GM19452 (cell line): ENCODE measurements at regions not wholly inside any gene's neighbourhood (a gene's known extent, or its start where the extent isn't known, plus 50 kb on each side); places are given as distances from the start of the nearest gene placed in this dataset.

Source experiments
- ATAC-seq: cut with Tn5 transposase; IDR thresholded peaks from one replicate; pipeline ENCODE4 v1.9.1; 2021; ENCODE audit not compliant: unreplicated experiment

GRCh38 chr11:82676483-82677094 lies 57.1 kb downstream of the FAM181B start:
- ATAC-seq = no peak

- no peak for ATAC-seq
Measured at GRCh38 chr11:82675838-82676237, 57.8 kb downstream of the FAM181B start.

GRCh38 chr11:82673631-82674030 lies 60.0 kb downstream of the FAM181B start:
- no peak for ATAC-seq

GRCh38 chr11:82671451-82671850 lies 62.2 kb downstream of the FAM181B start:
- no peak for ATAC-seq

GRCh38 chr11:82663535-82663934 lies 70.1 kb downstream of the FAM181B start:
- ATAC-seq = no peak

GRCh38 chr11:82653752-82654151 lies 79.9 kb downstream of the FAM181B start:
- ATAC-seq = no peak

- no peak for ATAC-seq
Measured at GRCh38 chr11:82639251-82639650, 94.4 kb downstream of the FAM181B start.

GRCh38 chr11:82636615-82637014 lies 97.0 kb downstream of the FAM181B start:
- ATAC-seq = no peak

GRCh38 chr11:82634091-82634490 lies 99.6 kb downstream of the FAM181B start:
- no peak for ATAC-seq

GRCh38 chr11:82631722-82632630 lies 101.7 kb downstream of the FAM181B start:
- peak; percentile 89 for ATAC-seq

GRCh38 chr11:82610671-82611070 lies 123.0 kb downstream of the FAM181B start:
- no peak for ATAC-seq

- no peak for ATAC-seq
Measured at GRCh38 chr11:82606738-82607137, 126.9 kb downstream of the FAM181B start.

- ATAC-seq = no peak
Measured at GRCh38 chr11:82601711-82602110, 132.0 kb downstream of the FAM181B start.

GRCh38 chr11:82599836-82600235 lies 133.8 kb downstream of the FAM181B start:
- no peak for ATAC-seq

- ATAC-seq = no peak
Measured at GRCh38 chr11:82586581-82586980, 147.1 kb downstream of the FAM181B start.

GRCh38 chr11:82577246-82577645 lies 156.4 kb downstream of the FAM181B start:
- no peak for ATAC-seq

GRCh38 chr11:82560836-82561235 lies 172.8 kb downstream of the FAM181B start:
- ATAC-seq = no peak

- no peak for ATAC-seq
Measured at GRCh38 chr11:82559609-82560008, 174.1 kb downstream of the FAM181B start.

- peak; percentile 99 for ATAC-seq
Measured at GRCh38 chr11:82557274-82557673, 176.4 kb downstream of the FAM181B start.

GRCh38 chr11:82556210-82556609 lies 177.5 kb downstream of the FAM181B start:
- ATAC-seq = no peak

GRCh38 chr11:82546661-82547557 lies 186.8 kb downstream of the FAM181B start:
- no peak for ATAC-seq
